HT-29 (cell line): ENCODE measurements at regions not wholly inside any gene's neighbourhood (a gene's known extent, or its start where the extent isn't known, plus 50 kb on each side); places are given as distances from the start of the nearest gene placed in this dataset.
"Not testable (repeated sequence)": the region's sequence is repeated elsewhere in the genome, so short reads cannot be mapped to it uniquely, and the experiment has no call there.

ENCODE experiments used
- DNase-seq: peaks from one replicate; pipeline ENCODE4 v3.0.0-alpha.2; 2015; ENCODE audit warnings: low spot score

GRCh38 chr20:26373066-26373465 lies 676.4 kb upstream of the ZNF337 start:
- not testable (repeated sequence) for DNase-seq

- no peak for DNase-seq
Observed at GRCh38 chr20:26354511-26354910, 657.9 kb upstream of the ZNF337 start.

- no peak for DNase-seq
Observed at GRCh38 chr20:26347396-26347795, 650.7 kb upstream of the ZNF337 start.

- DNase-seq, result not testable (repeated sequence)
Observed at GRCh38 chr20:26340460-26341065, 643.9 kb upstream of the ZNF337 start.

- no peak for DNase-seq
Observed at GRCh38 chr20:26324177-26324576, 627.5 kb upstream of the ZNF337 start.

- DNase-seq, result no peak
Observed at GRCh38 chr20:26315054-26315453, 618.4 kb upstream of the ZNF337 start.

GRCh38 chr20:26309720-26310119 lies 613.1 kb upstream of the ZNF337 start:
- DNase-seq, result not testable (repeated sequence)

- DNase-seq, result no peak
Observed at GRCh38 chr20:26308961-26309360, 612.3 kb upstream of the ZNF337 start.

GRCh38 chr20:26295006-26295405 lies 598.4 kb upstream of the ZNF337 start:
- no peak for DNase-seq

- not testable (repeated sequence) for DNase-seq
Observed at GRCh38 chr20:26288379-26289061, 591.9 kb upstream of the ZNF337 start.

- DNase-seq, result no peak
Observed at GRCh38 chr20:26279238-26279637, 582.6 kb upstream of the ZNF337 start.

- DNase-seq, result no peak
Observed at GRCh38 chr20:26277339-26277738, 580.7 kb upstream of the ZNF337 start.

GRCh38 chr20:26276554-26277210 lies 580.0 kb upstream of the ZNF337 start:
- no peak for DNase-seq

- not testable (repeated sequence) for DNase-seq
Observed at GRCh38 chr20:26268762-26269161, 572.1 kb upstream of the ZNF337 start.

- DNase-seq, result not testable (repeated sequence)
Observed at GRCh38 chr20:26260925-26261324, 564.3 kb upstream of the ZNF337 start.

- not testable (repeated sequence) for DNase-seq
Observed at GRCh38 chr20:26252311-26252975, 555.8 kb upstream of the ZNF337 start.

- not testable (repeated sequence) for DNase-seq
Observed at GRCh38 chr20:26251376-26251775, 554.7 kb upstream of the ZNF337 start.

GRCh38 chr20:26250249-26251114 lies 553.8 kb upstream of the ZNF337 start:
- not testable (repeated sequence) for DNase-seq

- DNase-seq, result no peak
Observed at GRCh38 chr20:26243731-26244130, 547.1 kb upstream of the ZNF337 start.

- not testable (repeated sequence) for DNase-seq
Observed at GRCh38 chr20:26220609-26221008, 524.0 kb upstream of the ZNF337 start.

- DNase-seq, result not testable (repeated sequence)
Observed at GRCh38 chr20:26219546-26219945, 522.9 kb upstream of the ZNF337 start.
